Smooth muscle cell (in vitro differentiated cells): ENCODE measurements at regions not wholly inside any gene's neighbourhood (a gene's known extent, or its start where the extent isn't known, plus 50 kb on each side); places are given as distances from the start of the nearest gene placed in this dataset.

Source experiments
- DNase-seq: peaks from one replicate; lab custom pipeline; 2025; ENCODE audit not compliant: unreplicated experiment; lab: John Stamatoyannopoulos, UW
- H2AFZ ChIP-seq: fragments of 200-600 bp; sonication (generic); 2 replicates; pipeline ENCODE4 v1.6.0; 2016; ENCODE audit warnings: antibody characterized with exemption, low read depth, mild to moderate bottlenecking
- H3F3A ChIP-seq: fragments of 200-600 bp; sonication (generic); 2 replicates; pipeline ENCODE4 v1.6.0; 2017; ENCODE audit warnings: antibody characterized with exemption, low read depth
- H3K27ac ChIP-seq: fragments of 200-600 bp; sonication (generic); 2 replicates; pipeline ENCODE4 v1.5.1; 2016; ENCODE audit warnings: low read depth, mild to moderate bottlenecking
- H3K27me3 ChIP-seq: fragments of 200-600 bp; sonication (generic); 2 replicates; pipeline ENCODE4 v1.6.1; 2016; ENCODE audit warnings: low read depth, mild to moderate bottlenecking
- H3K36me3 ChIP-seq: fragments of 200-600 bp; sonication (generic); 2 replicates; pipeline ENCODE4 v1.5.1; 2016; ENCODE audit warnings: low read depth
- H3K4me1 ChIP-seq: fragments of 200-600 bp; sonication (generic); 2 replicates; pipeline ENCODE4 v1.5.1; 2016; ENCODE audit warnings: low read depth
- H3K4me2 ChIP-seq: fragments of 200-600 bp; sonication (generic); 2 replicates; pipeline ENCODE4 v1.6.0; 2016; ENCODE audit warnings: mild to moderate bottlenecking
- H3K4me3 ChIP-seq: fragments of 200-600 bp; sonication (generic); 2 replicates; pipeline ENCODE4 v1.5.1; 2016; ENCODE audit warnings: mild to moderate bottlenecking
- H3K79me2 ChIP-seq: fragments of 200-600 bp; sonication (generic); 2 replicates; pipeline ENCODE4 v1.6.0; 2016; ENCODE audit warnings: low read depth, mild to moderate bottlenecking
- H3K9ac ChIP-seq: fragments of 200-600 bp; sonication (generic); 2 replicates; pipeline ENCODE4 v1.6.0; 2016; ENCODE audit warnings: low read depth
- H3K9me3 ChIP-seq: fragments of 200-600 bp; sonication (generic); replicated peaks from 2 replicates; pipeline ENCODE4 v1.5.1; 2016; ENCODE audit warnings: low read depth
- H4K20me1 ChIP-seq: fragments of 200-600 bp; sonication (generic); 2 replicates; pipeline ENCODE4 v1.6.0; 2016; ENCODE audit warnings: low read depth
- WGBS: methylation state at CpG from one replicate; pipeline ENCODE4 v1.1.7; 2016; ENCODE audit warnings: low lambda C conversion rate; 5-methylcytosine and 5-hydroxymethylcytosine counted together
- TF ChIP-seq, protein P1 (sequence below): fragments of 200-600 bp; sonication (generic); IDR thresholded peaks from 2 replicates; pipeline ENCODE4 v1.5.1; 2017; ENCODE audit warnings: borderline replicate concordance, mild to moderate bottlenecking, antibody characterized with exemption; ENCODE audit not compliant: insufficient read depth, poor library complexity, severe bottlenecking

DNA sequence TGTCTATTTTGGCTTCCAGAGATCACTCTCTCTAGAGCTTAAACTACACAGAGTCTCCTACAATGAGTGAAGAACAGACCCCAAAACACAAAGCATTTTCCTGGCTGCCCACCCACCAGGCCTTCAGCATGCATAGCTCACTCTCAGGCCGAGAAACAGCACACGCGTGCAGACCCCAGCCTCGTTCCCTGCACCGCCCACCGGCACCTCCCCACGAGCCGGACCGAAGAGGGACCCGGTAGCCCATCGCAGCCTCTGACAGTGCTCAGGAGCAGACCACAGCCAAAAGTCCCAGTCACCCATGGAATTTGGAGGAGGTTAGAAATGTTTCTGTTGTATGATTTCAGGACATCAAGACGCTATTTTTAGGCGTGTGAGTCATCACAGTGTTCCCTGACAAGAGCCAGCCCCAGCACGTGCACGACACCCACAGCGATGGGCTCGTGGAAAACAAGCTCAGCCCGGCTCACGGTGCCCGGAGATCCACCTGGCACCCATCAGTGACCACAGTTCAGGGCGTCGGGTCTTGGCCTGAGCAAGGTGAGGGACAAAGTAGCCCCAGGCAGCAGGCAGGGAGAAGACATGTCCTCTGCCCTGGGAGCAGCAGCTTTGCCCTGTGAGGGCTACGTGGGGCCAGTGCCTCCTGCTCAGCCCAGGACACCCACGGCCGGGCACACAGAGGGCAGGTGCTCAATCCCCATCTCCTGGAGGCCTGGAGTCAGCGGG is 50.1 kb upstream of the SPACA7 start:
- Histone ChIP-seq H3F3A (no peaks in the 10 kb centered on the region), H3K27me3 (peaks cover 6% of the 10 kb centered on the region), H3K4me1 (no peaks in the 10 kb centered on the region), H3K4me3 (no peak overlapping the region), H3K9me3 (no peaks in the 10 kb centered on the region), H3K4me2 (no peak overlapping the region), H2AFZ (no peak overlapping the region), H3K79me2 (no peaks in the 10 kb centered on the region), H3K9ac (no peak overlapping the region), H3K36me3 (no peaks in the 10 kb centered on the region), H3K27ac (no peak overlapping the region), H4K20me1 (no peaks in the 10 kb centered on the region)
- DNase-seq, result no peak
- 81% methylated on average over 26 of the region's 26 CpGs for WGBS
- TF ChIP-seq, protein P1, sequence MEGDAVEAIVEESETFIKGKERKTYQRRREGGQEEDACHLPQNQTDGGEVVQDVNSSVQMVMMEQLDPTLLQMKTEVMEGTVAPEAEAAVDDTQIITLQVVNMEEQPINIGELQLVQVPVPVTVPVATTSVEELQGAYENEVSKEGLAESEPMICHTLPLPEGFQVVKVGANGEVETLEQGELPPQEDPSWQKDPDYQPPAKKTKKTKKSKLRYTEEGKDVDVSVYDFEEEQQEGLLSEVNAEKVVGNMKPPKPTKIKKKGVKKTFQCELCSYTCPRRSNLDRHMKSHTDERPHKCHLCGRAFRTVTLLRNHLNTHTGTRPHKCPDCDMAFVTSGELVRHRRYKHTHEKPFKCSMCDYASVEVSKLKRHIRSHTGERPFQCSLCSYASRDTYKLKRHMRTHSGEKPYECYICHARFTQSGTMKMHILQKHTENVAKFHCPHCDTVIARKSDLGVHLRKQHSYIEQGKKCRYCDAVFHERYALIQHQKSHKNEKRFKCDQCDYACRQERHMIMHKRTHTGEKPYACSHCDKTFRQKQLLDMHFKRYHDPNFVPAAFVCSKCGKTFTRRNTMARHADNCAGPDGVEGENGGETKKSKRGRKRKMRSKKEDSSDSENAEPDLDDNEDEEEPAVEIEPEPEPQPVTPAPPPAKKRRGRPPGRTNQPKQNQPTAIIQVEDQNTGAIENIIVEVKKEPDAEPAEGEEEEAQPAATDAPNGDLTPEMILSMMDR, result no peak
